Lower lobe of right lung (tissue), 2 donors: ENCODE measurements at regions not wholly inside any gene's neighbourhood (a gene's known extent, or its start where the extent isn't known, plus 50 kb on each side); places are given as distances from the start of the nearest gene placed in this dataset.

Experiments
- ATAC-seq, 2 donors: fragments of 200-7000 bp; cut with Tn5 transposase; one replicate each; pipeline ENCODE4 v1.9.1; 2020 to 2022; ENCODE audit warnings: mild to moderate bottlenecking in 2 of 2, moderate library complexity in 2 of 2
- DNase-seq: peaks from one replicate; pipeline ENCODE4 v3.0.0-alpha.2; 2020
- H3K27ac ChIP-seq: fragments of 200-600 bp; one replicate; pipeline ENCODE4 v1.8.0; 2022
- H3K27me3 ChIP-seq: fragments of 200-600 bp; one replicate; pipeline ENCODE4 v1.8.0; 2022; ENCODE audit warnings: low read depth
- H3K36me3 ChIP-seq: fragments of 200-600 bp; one replicate; pipeline ENCODE4 v1.8.0; 2022; ENCODE audit warnings: mild to moderate bottlenecking
- H3K4me1 ChIP-seq: fragments of 200-600 bp; one replicate; pipeline ENCODE4 v1.8.0; 2022
- H3K4me3 ChIP-seq: fragments of 200-600 bp; one replicate; pipeline ENCODE4 v1.8.0; 2022; ENCODE audit warnings: mild to moderate bottlenecking
- H3K9me3 ChIP-seq: fragments of 200-600 bp; one replicate; pipeline ENCODE4 v1.8.0; 2022
- CTCF ChIP-seq: fragments of 200-600 bp; IDR thresholded peaks from one replicate; pipeline ENCODE4 v1.8.0; 2022; ENCODE audit warnings: antibody characterized with exemption, mild to moderate bottlenecking
- intact Hi-C: fragments of 100-400 bp; cut with DNase I; formaldehyde crosslinking; loops from one replicate; pipeline ENCODE4 v1.11.0; 2022
- donor health status: DM: no; HTN: yes; CAD: no; lungs with severe emphysema.

GRCh38 chr16:82302042-82302727, 132.2 kb upstream of the MPHOSPH6 start:
- Histone ChIP-seq H3K9me3 (no peaks in the 10 kb centered on the region), H3K27ac (no peak overlapping the region), H3K36me3 (no peaks in the 10 kb centered on the region), H3K4me3 (no peak overlapping the region), H3K4me1 (no peaks in the 10 kb centered on the region), H3K27me3 (no peaks in the 10 kb centered on the region)
- no peak for TF ChIP-seq CTCF
- intact Hi-C loops: no loop called here
- ATAC-seq: peak in 1 of 2 donors; percentile 32
- DNase-seq: no peak

GRCh38 chr16:82301146-82301755, 131.2 kb upstream of the MPHOSPH6 start:
- no peak overlapping the region for H3K27ac ChIP-seq
- no peak for TF ChIP-seq CTCF
- no peaks in the 10 kb centered on the region for H3K9me3 ChIP-seq
- intact Hi-C loops: no loop called here
- H3K27me3 ChIP-seq: no peaks in the 10 kb centered on the region
- no peaks in the 10 kb centered on the region for H3K36me3 ChIP-seq
- ATAC-seq (no peak), DNase-seq (no peak)
- no peaks in the 10 kb centered on the region for H3K4me1 ChIP-seq
- H3K4me3 ChIP-seq: no peak overlapping the region

GRCh38 chr16:82300374-82300951, 130.4 kb upstream of the MPHOSPH6 start:
- Histone ChIP-seq H3K9me3 (no peaks in the 10 kb centered on the region), H3K27ac (no peak overlapping the region), H3K36me3 (no peaks in the 10 kb centered on the region), H3K27me3 (no peaks in the 10 kb centered on the region), H3K4me3 (no peak overlapping the region), H3K4me1 (no peaks in the 10 kb centered on the region)
- no peak for TF ChIP-seq CTCF
- ATAC-seq (no peak), DNase-seq (no peak)
- intact Hi-C loops: no loop called here

- DNase-seq: no peak
- Histone ChIP-seq H3K4me1 (no peaks in the 10 kb centered on the region), H3K4me3 (no peak overlapping the region), H3K9me3 (no peaks in the 10 kb centered on the region), H3K27ac (no peak overlapping the region), H3K27me3 (no peaks in the 10 kb centered on the region), H3K36me3 (no peaks in the 10 kb centered on the region)
- ATAC-seq: no peak
- intact Hi-C loops: no loop called here
- TF ChIP-seq CTCF: no peak
Measured at GRCh38 chr16:82298472-82298871, 128.4 kb upstream of the MPHOSPH6 start.

- Histone ChIP-seq H3K9me3 (no peaks in the 10 kb centered on the region), H3K27ac (no peak overlapping the region), H3K4me1 (no peaks in the 10 kb centered on the region), H3K27me3 (no peaks in the 10 kb centered on the region), H3K4me3 (no peak overlapping the region), H3K36me3 (no peaks in the 10 kb centered on the region)
- intact Hi-C loops: no loop called here
- TF ChIP-seq CTCF: no peak
- no peak for ATAC-seq
- no peak for DNase-seq
Measured at GRCh38 chr16:82295290-82296201, 125.5 kb upstream of the MPHOSPH6 start.
